ENCODE measurements at regions not wholly inside any gene's neighbourhood (a gene's known extent, or its start where the extent isn't known, plus 50 kb on each side); places are given as distances from the start of the nearest gene placed in this dataset.

- ChIA-PET POLR2A (no interaction called here), CTCF (no interaction called here)
- TF ChIP-seq, protein P1, sequence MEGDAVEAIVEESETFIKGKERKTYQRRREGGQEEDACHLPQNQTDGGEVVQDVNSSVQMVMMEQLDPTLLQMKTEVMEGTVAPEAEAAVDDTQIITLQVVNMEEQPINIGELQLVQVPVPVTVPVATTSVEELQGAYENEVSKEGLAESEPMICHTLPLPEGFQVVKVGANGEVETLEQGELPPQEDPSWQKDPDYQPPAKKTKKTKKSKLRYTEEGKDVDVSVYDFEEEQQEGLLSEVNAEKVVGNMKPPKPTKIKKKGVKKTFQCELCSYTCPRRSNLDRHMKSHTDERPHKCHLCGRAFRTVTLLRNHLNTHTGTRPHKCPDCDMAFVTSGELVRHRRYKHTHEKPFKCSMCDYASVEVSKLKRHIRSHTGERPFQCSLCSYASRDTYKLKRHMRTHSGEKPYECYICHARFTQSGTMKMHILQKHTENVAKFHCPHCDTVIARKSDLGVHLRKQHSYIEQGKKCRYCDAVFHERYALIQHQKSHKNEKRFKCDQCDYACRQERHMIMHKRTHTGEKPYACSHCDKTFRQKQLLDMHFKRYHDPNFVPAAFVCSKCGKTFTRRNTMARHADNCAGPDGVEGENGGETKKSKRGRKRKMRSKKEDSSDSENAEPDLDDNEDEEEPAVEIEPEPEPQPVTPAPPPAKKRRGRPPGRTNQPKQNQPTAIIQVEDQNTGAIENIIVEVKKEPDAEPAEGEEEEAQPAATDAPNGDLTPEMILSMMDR (IDR thresholded peaks at IDR 0.05; ENCODE audit: control extremely low read depth, extremely low read depth, low read depth, missing control alignments): no peak
These were observed 160.7 kb downstream of the BARX2 start for GRCh38 chr11:129536338-129536737.

DNA sequence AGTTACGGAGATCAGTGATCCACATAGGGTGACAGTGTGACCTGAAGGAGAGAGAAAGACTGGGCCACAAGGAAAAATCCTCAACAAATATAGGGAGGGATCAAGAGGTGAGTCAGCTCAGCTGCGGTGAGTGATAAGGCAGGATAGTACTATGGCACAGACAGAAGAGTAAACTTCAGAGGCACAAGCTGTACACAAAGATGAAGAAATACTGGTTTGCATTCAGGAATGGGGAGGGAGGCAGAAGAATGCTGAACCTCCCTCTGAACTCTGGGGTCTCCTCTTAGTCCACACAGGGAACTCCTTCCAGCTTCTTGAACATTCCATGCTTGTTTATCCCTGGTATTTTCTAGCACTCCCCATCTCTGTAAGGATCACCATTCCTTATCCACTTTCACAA is 162.7 kb downstream of the BARX2 start:
- TF ChIP-seq, protein P1 (IDR thresholded peaks at IDR 0.05; ENCODE audit: control extremely low read depth, extremely low read depth, low read depth, missing control alignments): no peak
- ChIA-PET POLR2A (no interaction called here), CTCF (interaction anchor here (0.8 kb wide), 1 partner anchor 11 kb away, joined by 3 read pairs; no protein-coding TSS in a partner anchor)
- DNase-seq (ENCODE audit: extremely low spot score): no peak

More at GRCh38 chr11:129536338-129536737, 160.7 kb downstream of the BARX2 start:
- DNase-seq (ENCODE audit: extremely low spot score): no peak

DNA sequence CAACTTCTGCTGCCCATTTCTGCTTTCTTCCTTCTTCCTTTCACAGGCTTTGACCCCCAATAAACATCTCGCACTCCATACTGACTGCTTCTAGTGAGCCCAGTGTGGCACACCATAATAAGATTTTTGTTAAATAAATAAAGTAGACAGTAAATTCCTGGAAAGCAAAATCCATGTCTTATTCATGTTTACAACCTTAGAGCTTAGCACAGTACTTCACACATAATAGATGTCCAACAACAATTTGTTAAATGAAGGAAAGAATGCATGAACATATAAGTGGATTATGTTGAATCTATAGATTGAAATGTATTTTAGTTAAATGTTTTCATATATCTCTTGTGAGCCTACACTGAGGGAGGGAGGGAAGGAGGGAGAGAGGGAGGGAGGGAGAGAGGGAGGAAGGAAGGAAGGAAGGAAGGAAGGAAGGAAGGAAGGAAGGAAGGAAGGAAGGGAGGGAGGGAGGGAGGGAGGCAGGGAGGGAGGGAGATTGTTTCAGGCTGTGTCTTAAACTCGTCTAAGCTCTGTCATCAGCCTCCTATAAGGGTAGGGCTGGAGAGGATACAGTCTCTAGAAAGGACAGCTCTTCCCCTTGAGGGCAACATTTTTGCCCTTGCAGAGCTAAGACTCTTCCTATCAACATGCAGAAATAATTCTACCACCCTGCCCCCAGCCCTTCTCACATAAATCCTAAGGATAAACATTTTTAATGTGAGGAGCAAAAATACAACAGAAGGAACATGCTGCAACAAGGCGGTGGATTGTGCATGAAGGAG is 168.1 kb downstream of the BARX2 start:
- CTCF ChIA-PET: interaction anchor here (1.4 kb wide), 1 partner anchor 18 kb away, joined by 3 read pairs; no protein-coding TSS in a partner anchor
- no peak for DNase-seq (ENCODE audit: extremely low spot score)
- TF ChIP-seq, protein P1 (IDR thresholded peaks at IDR 0.05; ENCODE audit: control extremely low read depth, extremely low read depth, low read depth, missing control alignments): no peak
- POLR2A ChIA-PET: no interaction called here

- DNase-seq (ENCODE audit: extremely low spot score): no peak
- CTCF ChIA-PET: interaction anchor here (1.4 kb wide), 1 partner anchor 19 kb away, joined by 3 read pairs; no protein-coding TSS in a partner anchor
- TF ChIP-seq, protein P1 (IDR thresholded peaks at IDR 0.05; ENCODE audit: control extremely low read depth, extremely low read depth, low read depth, missing control alignments): no peak
- POLR2A ChIA-PET: no interaction called here
These were observed 169.0 kb downstream of the BARX2 start for GRCh38 chr11:129544691-129545090.

- CTCF ChIA-PET: no interaction called here
- TF ChIP-seq, protein P1 (IDR thresholded peaks at IDR 0.05; ENCODE audit: control extremely low read depth, extremely low read depth, low read depth, missing control alignments): no peak
- no peak for DNase-seq (ENCODE audit: extremely low spot score)
- POLR2A ChIA-PET: no interaction called here
These were observed 170.6 kb downstream of the BARX2 start for GRCh38 chr11:129546266-129546665.

GRCh38 chr11:129557421-129557820 is 181.8 kb downstream of the BARX2 start:
- no peak for DNase-seq (ENCODE audit: extremely low spot score)
- ChIA-PET CTCF (no interaction called here), POLR2A (no interaction called here)
- TF ChIP-seq, protein P1 (IDR thresholded peaks at IDR 0.05; ENCODE audit: control extremely low read depth, extremely low read depth, low read depth, missing control alignments): no peak
